Neural cell (in vitro differentiated cells): ENCODE measurements at regions not wholly inside any gene's neighbourhood (a gene's known extent, or its start where the extent isn't known, plus 50 kb on each side); places are given as distances from the start of the nearest gene placed in this dataset.

ENCODE experiments used
- CTCF ChIP-seq: fragments of 450-650 bp; IDR thresholded peaks from 2 replicates; pipeline ENCODE4 v1.5.1; 2014; ENCODE audit warnings: antibody characterized with exemption, mild to moderate bottlenecking, moderate library complexity; ENCODE audit not compliant: poor library complexity, severe bottlenecking
- RAD21 ChIP-seq: fragments of 450-650 bp; conservative IDR thresholded peaks from 2 replicates; pipeline ENCODE4 v1.6.1; 2014; ENCODE audit warnings: antibody characterized with exemption, mild to moderate bottlenecking, moderate library complexity

GRCh38 chr3:81927811-81928210 lies 166.4 kb upstream of the GBE1 start:
- TF ChIP-seq RAD21 (no peak), CTCF (no peak)
